GM12864 (cell line): ENCODE measurements at regions not wholly inside any gene's neighbourhood (a gene's known extent, or its start where the extent isn't known, plus 50 kb on each side); places are given as distances from the start of the nearest gene placed in this dataset.

Experiments
- DNase-seq: peaks from one replicate; pipeline ENCODE4 v3.0.0-alpha.2; 2011; ENCODE audit warnings: low read depth
- H3K4me3 ChIP-seq: 2 replicates; pipeline ENCODE4 v1.5.1; 2011; ENCODE audit warnings: mild to moderate bottlenecking, low read depth, low read length, control low read depth
- CTCF ChIP-seq: IDR thresholded peaks from 2 replicates; pipeline ENCODE4 v1.5.1; 2011; ENCODE audit warnings: low read depth, mild to moderate bottlenecking, moderate library complexity, low read length, control low read depth, inconsistent platforms; ENCODE audit errors: missing control alignments

GRCh38 chr10:62738916-62739315, 65.6 kb upstream of the ADO start:
- DNase-seq, result no peak
- no peak for TF ChIP-seq CTCF
- H3K4me3 ChIP-seq, result no peak overlapping the region

GRCh38 chr10:62740885-62741745, 63.4 kb upstream of the ADO start:
- no peak overlapping the region for H3K4me3 ChIP-seq
- TF ChIP-seq CTCF, result no peak
- no peak for DNase-seq

- DNase-seq, result no peak
- H3K4me3 ChIP-seq, result no peak overlapping the region
- TF ChIP-seq CTCF, result no peak
Observed at GRCh38 chr10:62741996-62742395, 62.5 kb upstream of the ADO start.

- TF ChIP-seq CTCF, result no peak
- DNase-seq, result no peak
- H3K4me3 ChIP-seq, result no peak overlapping the region
Observed at GRCh38 chr10:62742536-62743061, 61.9 kb upstream of the ADO start.

DNA sequence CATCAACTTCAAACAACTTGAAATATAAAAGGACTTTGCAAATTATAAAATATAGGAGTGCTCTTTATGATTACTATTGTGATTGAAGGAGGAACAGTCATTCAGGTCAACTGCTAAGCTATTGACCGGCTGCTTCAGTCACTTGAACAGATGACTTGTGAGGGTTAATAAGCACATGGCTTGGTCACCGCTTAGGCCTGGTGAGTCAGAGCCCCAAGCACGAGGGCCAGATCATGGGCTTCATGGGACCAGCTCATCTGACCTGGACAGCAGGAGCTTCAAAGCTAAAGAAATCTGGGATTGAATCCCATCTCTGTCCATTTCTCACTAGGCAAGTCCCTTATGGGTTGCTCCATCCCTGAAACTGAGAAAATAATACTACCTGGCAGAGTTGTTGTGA, 60.4 kb upstream of the ADO start:
- no peak for DNase-seq
- no peak overlapping the region for H3K4me3 ChIP-seq
- TF ChIP-seq CTCF, result no peak

- no peak overlapping the region for H3K4me3 ChIP-seq
- TF ChIP-seq CTCF, result no peak
- DNase-seq, result no peak
Observed at GRCh38 chr10:62745581-62745980, 58.9 kb upstream of the ADO start.
